ENCODE measurements at regions not wholly inside any gene's neighbourhood (a gene's known extent, or its start where the extent isn't known, plus 50 kb on each side); places are given as distances from the start of the nearest gene placed in this dataset.

- DNase-seq: no peak
Measured at GRCh38 chr6:165229216-165229615, 80.2 kb downstream of the C6orf118 start.

GRCh38 chr6:165227644-165228329 is 81.6 kb downstream of the C6orf118 start:
- no peak for DNase-seq

GRCh38 chr6:165223736-165224135 is 85.7 kb downstream of the C6orf118 start:
- no peak for DNase-seq

- DNase-seq: no peak
Measured at GRCh38 chr6:165223101-165223500, 86.3 kb downstream of the C6orf118 start.

- DNase-seq: no peak
Measured at GRCh38 chr6:165222315-165223025, 86.9 kb downstream of the C6orf118 start.

GRCh38 chr6:165220045-165220444 is 89.4 kb downstream of the C6orf118 start:
- DNase-seq: no peak

- DNase-seq: no peak
Measured at GRCh38 chr6:165219629-165220028, 89.8 kb downstream of the C6orf118 start.

GRCh38 chr6:165218829-165219228 is 90.6 kb downstream of the C6orf118 start:
- DNase-seq: no peak

GRCh38 chr6:165206798-165207197 is 102.6 kb downstream of the C6orf118 start:
- DNase-seq: no peak

GRCh38 chr6:165205632-165206031 is 103.8 kb downstream of the C6orf118 start:
- no peak for DNase-seq

GRCh38 chr6:165204807-165205545 is 104.4 kb downstream of the C6orf118 start:
- no peak for DNase-seq

GRCh38 chr6:165200178-165200577 is 109.2 kb downstream of the C6orf118 start:
- DNase-seq: no peak

- DNase-seq: no peak
Measured at GRCh38 chr6:165191461-165191860, 117.9 kb downstream of the C6orf118 start.

- no peak for DNase-seq
Measured at GRCh38 chr6:165186441-165187205, 122.8 kb downstream of the C6orf118 start.

GRCh38 chr6:165186041-165186440 is 123.4 kb downstream of the C6orf118 start:
- DNase-seq: no peak

- DNase-seq: no peak
Measured at GRCh38 chr6:165184192-165184979, 125.0 kb downstream of the C6orf118 start.

- no peak for DNase-seq
Measured at GRCh38 chr6:165183496-165184140, 125.8 kb downstream of the C6orf118 start.

- DNase-seq: no peak
Measured at GRCh38 chr6:165183071-165183470, 126.3 kb downstream of the C6orf118 start.

- DNase-seq: no peak
Measured at GRCh38 chr6:165181951-165182414, 127.4 kb downstream of the C6orf118 start.

- DNase-seq: no peak
Measured at GRCh38 chr6:165178056-165178455, 131.3 kb downstream of the C6orf118 start.

- no peak for DNase-seq
Measured at GRCh38 chr6:165173484-165173883, 135.9 kb downstream of the C6orf118 start.

- no peak for DNase-seq
Measured at GRCh38 chr6:165167861-165168260, 141.5 kb downstream of the C6orf118 start.

All from activated CD8-positive, alpha-beta memory T cell treated with anti-CD3 and anti-CD28 coated beads for 24 hours (primary cell).